Osteoblast (primary cell): ENCODE measurements at regions not wholly inside any gene's neighbourhood (a gene's known extent, or its start where the extent isn't known, plus 50 kb on each side); places are given as distances from the start of the nearest gene placed in this dataset.

Experiments used
- DNase-seq: peaks from one replicate; pipeline ENCODE4 v3.0.0; 2011; ENCODE audit warnings: low spot score, mixed read lengths; ENCODE audit not compliant: insufficient read length; ENCODE audit errors: missing footprints
- H2AFZ ChIP-seq: 2 replicates; pipeline ENCODE4 v1.6.0; 2011; ENCODE audit warnings: mild to moderate bottlenecking, low read length
- H3K27ac ChIP-seq: 2 replicates; pipeline ENCODE4 v1.5.1; 2011; ENCODE audit warnings: mild to moderate bottlenecking, low read depth, low read length, moderate library complexity
- H3K27me3 ChIP-seq: 2 replicates; pipeline ENCODE4 v1.6.0; 2012; ENCODE audit warnings: mild to moderate bottlenecking, control low read depth, inconsistent platforms, low read length, moderate library complexity; ENCODE audit not compliant: insufficient read depth
- H3K36me3 ChIP-seq: 2 replicates; pipeline ENCODE4 v1.5.1; 2011; ENCODE audit warnings: mild to moderate bottlenecking, low read length, control low read depth, moderate library complexity; ENCODE audit not compliant: insufficient read depth
- H3K4me1 ChIP-seq: 2 replicates; pipeline ENCODE4 v1.5.1; 2011; ENCODE audit warnings: mild to moderate bottlenecking, low read length, control low read depth, moderate library complexity; ENCODE audit not compliant: insufficient read depth
- H3K4me2 ChIP-seq: 2 replicates; pipeline ENCODE4 v1.6.0; 2011; ENCODE audit warnings: mild to moderate bottlenecking, low read length; ENCODE audit not compliant: insufficient read depth
- H3K4me3 ChIP-seq: fragments of 200-600 bp; sonication (generic); 3 replicates; pipeline ENCODE4 v1.5.1; 2012; ENCODE audit warnings: mild to moderate bottlenecking, low read length, inconsistent platforms; ENCODE audit not compliant: insufficient read depth
- H3K79me2 ChIP-seq: 2 replicates; pipeline ENCODE4 v1.6.0; 2012; ENCODE audit warnings: mild to moderate bottlenecking, low read length, control low read depth, inconsistent platforms; ENCODE audit not compliant: insufficient read depth
- H3K9me3 ChIP-seq: 2 replicates; pipeline ENCODE4 v1.5.1; 2011; ENCODE audit warnings: low read depth, low read length, control low read depth
- H4K20me1 ChIP-seq: 2 replicates; pipeline ENCODE4 v1.6.0; 2012; ENCODE audit warnings: mild to moderate bottlenecking, low read length, control low read depth; ENCODE audit not compliant: insufficient read depth
- CTCF ChIP-seq: IDR thresholded peaks from 2 replicates; pipeline ENCODE4 v1.5.1; 2011; ENCODE audit warnings: mild to moderate bottlenecking, low read depth, low read length, moderate library complexity; ENCODE audit errors: extremely low read depth

DNA sequence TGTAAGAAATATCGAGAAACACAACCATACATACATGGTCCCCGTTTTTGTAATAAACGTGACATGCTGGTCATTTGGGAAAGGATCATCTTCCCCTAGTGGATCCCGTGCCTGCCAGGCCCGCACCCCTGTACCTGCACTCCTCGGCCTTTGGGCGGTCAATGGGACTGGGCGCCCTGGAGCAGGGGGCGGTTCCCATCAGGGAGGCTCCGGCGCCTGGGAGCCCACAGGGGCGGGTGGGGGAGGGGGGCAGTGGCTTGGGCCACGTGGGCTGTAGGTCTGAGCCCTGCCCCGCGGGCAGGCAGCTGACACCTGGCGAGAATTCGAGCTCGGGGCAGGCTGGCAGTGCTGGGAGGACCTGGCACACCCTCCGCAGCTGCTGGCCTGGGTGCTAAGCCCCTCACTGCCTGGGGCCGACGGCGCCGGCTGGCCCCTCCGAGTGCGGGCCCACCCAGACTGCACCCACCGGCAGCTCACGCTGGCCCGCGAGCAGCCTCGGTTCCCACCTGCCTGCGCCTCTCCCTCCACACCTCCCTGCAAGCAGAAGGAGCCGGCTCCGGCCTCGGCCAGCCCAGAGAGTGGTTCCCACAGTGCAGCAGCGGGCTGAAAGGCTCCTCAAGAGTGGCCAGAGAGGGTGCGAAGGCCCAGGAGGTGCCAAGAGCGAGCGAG, 361.6 kb upstream of the GRM3 start:
- H3K4me2 ChIP-seq, result no peak overlapping the region
- no peaks in the 10 kb centered on the region for H3K27me3 ChIP-seq
- peak; percentile 34 for DNase-seq
- H3K4me1 ChIP-seq, result no peaks in the 10 kb centered on the region
- no peaks in the 10 kb centered on the region for H3K36me3 ChIP-seq
- H3K27ac ChIP-seq, result no peak overlapping the region
- no peaks in the 10 kb centered on the region for H4K20me1 ChIP-seq
- H3K9me3 ChIP-seq, result no peaks in the 10 kb centered on the region
- no peak overlapping the region for H2AFZ ChIP-seq
- no peak overlapping the region for H3K4me3 ChIP-seq
- TF ChIP-seq CTCF, result no peak
- no peaks in the 10 kb centered on the region for H3K79me2 ChIP-seq

- H3K36me3 ChIP-seq, result no peaks in the 10 kb centered on the region
- no peaks in the 10 kb centered on the region for H3K4me1 ChIP-seq
- no peak overlapping the region for H3K4me2 ChIP-seq
- no peaks in the 10 kb centered on the region for H3K79me2 ChIP-seq
- H3K27ac ChIP-seq, result no peak overlapping the region
- no peak overlapping the region for H2AFZ ChIP-seq
- no peak for DNase-seq
- H4K20me1 ChIP-seq, result no peaks in the 10 kb centered on the region
- no peak for TF ChIP-seq CTCF
- H3K27me3 ChIP-seq, result no peaks in the 10 kb centered on the region
- H3K9me3 ChIP-seq, result peaks cover 3% of the 10 kb centered on the region
- H3K4me3 ChIP-seq, result no peak overlapping the region
Observed at GRCh38 chr7:86280150-86280549, 363.6 kb upstream of the GRM3 start.

- Histone ChIP-seq H3K4me1 (no peaks in the 10 kb centered on the region), H3K27me3 (no peaks in the 10 kb centered on the region), H3K36me3 (no peaks in the 10 kb centered on the region), H3K9me3 (peaks cover 2% of the 10 kb centered on the region), H2AFZ (no peak overlapping the region), H3K4me2 (no peak overlapping the region), H3K79me2 (no peaks in the 10 kb centered on the region), H4K20me1 (no peaks in the 10 kb centered on the region), H3K4me3 (no peak overlapping the region), H3K27ac (no peak overlapping the region)
- no peak for DNase-seq
- TF ChIP-seq CTCF, result no peak
Observed at GRCh38 chr7:86262781-86263180, 380.9 kb upstream of the GRM3 start.

DNA sequence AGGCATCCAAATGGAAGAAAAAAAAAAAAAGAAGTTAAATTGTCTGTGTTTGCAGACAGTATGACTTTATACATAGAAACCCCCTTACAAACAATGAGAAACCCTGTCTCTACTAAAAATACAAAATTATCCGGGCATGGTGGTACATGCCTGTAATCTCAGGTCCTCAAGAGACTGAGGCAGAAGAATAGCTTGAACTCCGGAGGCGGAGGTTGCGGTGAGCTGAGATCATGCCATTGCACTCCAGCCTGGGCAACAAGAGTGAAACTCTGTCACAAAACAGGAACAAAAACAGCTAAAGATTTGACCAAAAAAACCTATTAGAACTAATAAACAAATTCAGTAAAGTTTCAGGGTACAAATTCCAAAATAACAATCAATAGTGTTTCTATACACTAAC, 385.8 kb upstream of the GRM3 start:
- H3K27me3 ChIP-seq, result no peaks in the 10 kb centered on the region

More for the DNA sequence above, 385.8 kb upstream of the GRM3 start:
- Histone ChIP-seq H4K20me1 (no peaks in the 10 kb centered on the region), H3K4me1 (no peaks in the 10 kb centered on the region), H3K36me3 (no peaks in the 10 kb centered on the region), H3K79me2 (no peaks in the 10 kb centered on the region), H3K9me3 (no peaks in the 10 kb centered on the region), H3K4me3 (no peak overlapping the region), H2AFZ (no peak overlapping the region), H3K4me2 (no peak overlapping the region), H3K27ac (no peak overlapping the region)
- DNase-seq, result no peak
- TF ChIP-seq CTCF, result no peak
